CD4-positive, alpha-beta T cell treated with Interleukin-17A for 4 hours (primary cell): ENCODE measurements at regions not wholly inside any gene's neighbourhood (a gene's known extent, or its start where the extent isn't known, plus 50 kb on each side); places are given as distances from the start of the nearest gene placed in this dataset.
"Not testable (repeated sequence)": the region's sequence is repeated elsewhere in the genome, so short reads cannot be mapped to it uniquely, and the experiment has no call there.

ENCODE experiments used
- DNase-seq: peaks from one replicate; pipeline ENCODE4 v3.0.0-alpha.2; 2020; ENCODE audit warnings: mixed read lengths

DNA sequence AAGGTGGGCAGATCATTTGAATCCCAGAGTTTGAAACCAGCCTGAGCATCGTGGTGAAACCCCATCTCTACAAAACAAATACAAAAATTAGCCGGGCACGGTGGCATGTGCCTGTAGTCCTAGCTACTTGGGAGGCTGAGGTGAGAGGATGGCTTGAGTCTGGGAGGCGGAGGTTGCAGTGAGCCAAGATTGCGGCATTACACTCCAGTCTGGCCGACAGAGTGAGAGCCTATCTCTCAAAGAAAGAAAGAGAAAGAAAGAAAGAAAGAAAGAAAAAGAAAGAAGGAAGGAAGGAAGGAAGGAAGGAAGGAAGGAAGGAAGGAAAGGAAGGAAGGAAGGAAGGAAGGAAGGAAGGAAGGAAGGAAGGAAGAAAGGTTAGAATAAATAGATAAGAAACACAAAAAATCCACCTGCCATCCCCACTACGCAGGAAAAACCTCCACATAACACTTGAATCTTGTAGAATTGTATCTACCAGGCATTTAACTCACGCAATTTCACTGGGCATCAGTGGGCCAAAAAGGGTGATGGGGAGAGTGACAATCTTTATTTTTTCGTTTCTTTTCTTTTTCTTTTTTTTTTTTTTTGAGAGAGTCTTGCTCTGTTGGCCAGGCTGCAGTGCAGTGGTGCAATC, 58.3 kb upstream of the PTPN1 start:
- not testable (repeated sequence) for DNase-seq

DNA sequence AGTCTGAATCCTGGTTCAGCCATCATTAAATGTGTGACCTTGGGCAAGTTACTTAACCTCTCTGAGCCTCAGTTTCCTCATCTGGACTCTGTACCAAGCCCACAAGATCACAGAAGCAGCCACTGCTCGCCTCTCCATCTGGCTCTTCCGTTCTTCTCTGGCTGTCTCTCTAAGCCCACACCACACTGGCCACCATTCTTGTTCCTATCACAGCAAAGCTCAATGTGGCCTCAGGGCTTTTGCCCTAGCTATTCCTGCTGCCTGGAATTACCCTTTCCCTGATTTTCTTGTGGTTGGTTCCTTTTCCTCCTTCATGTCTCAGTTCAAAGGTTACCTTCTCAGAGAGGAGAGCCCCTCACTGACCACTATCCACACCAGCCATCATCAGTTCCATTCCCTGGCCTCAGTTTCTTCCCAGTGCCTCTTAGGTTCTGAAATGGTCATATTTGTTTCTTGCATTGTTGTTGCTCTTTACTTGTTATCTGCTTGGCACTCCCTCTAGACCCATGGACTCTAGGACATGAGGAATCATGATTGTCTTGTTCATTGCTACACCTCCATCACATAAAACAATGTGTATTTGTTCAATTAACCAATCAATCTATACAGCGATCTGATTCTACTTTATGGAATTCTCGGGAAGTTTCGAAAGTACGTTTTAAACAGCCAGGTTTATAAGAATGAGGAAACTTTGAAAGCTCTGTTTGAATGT, 56.5 kb upstream of the PTPN1 start:
- no peak for DNase-seq

DNA sequence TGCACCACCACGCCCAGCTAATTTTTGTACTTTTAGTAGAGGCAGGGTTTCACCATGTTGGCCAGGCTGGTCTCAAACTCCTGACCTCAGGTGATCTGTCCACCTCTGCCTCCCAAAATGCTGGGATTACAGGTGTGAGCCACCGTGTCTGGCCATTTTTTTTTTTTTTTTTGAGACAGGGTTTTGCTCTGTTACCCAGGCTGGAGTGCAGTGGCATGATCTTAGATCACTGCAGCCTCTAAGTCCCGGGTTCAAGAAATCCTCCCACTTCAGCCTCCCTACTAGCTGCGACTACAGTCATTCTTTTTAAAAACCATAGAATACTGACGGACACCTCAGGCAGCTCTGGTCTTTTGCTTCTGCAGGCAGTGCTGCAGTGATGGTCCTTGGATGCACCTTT, 54.9 kb upstream of the PTPN1 start:
- DNase-seq, result not testable (repeated sequence)

DNA sequence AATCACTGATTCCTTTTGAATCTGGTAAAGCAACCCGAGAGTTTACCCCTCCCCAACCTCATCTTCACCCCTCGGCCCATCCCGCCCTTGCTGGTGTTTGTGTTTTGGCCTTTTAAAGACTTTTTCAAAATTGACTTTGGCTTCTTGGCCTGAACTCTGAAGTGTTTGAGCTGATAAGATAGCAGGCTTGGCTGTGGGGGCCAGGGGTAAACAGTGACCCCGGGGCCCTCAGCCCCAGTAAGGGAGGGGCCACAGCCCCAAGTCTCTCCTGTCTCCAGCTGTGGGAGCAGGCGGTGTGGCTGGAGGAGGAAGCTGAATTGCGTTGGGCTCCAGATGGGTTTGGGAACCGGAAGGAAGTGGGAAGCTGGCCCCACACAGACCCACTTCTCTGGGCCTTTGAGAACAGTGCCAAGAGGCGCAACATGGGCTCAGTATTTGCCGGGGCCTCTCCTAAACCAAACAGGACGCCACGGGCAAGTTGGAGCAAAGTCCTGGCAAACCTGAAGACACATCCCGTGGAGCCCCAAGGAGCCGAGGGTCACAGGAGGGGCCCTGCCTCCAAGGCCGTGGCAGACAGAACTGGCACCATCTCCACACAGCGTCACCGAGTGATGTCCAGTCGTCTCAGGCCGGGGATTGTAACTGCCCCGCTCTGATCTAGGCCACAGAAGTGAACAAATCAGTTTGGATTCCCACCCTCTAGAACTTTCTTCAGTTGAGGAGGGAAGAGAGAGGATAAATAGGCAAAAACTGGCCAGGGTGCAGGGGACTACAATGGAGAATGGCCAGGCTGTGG, 54.3 kb upstream of the PTPN1 start:
- no peak for DNase-seq

DNA sequence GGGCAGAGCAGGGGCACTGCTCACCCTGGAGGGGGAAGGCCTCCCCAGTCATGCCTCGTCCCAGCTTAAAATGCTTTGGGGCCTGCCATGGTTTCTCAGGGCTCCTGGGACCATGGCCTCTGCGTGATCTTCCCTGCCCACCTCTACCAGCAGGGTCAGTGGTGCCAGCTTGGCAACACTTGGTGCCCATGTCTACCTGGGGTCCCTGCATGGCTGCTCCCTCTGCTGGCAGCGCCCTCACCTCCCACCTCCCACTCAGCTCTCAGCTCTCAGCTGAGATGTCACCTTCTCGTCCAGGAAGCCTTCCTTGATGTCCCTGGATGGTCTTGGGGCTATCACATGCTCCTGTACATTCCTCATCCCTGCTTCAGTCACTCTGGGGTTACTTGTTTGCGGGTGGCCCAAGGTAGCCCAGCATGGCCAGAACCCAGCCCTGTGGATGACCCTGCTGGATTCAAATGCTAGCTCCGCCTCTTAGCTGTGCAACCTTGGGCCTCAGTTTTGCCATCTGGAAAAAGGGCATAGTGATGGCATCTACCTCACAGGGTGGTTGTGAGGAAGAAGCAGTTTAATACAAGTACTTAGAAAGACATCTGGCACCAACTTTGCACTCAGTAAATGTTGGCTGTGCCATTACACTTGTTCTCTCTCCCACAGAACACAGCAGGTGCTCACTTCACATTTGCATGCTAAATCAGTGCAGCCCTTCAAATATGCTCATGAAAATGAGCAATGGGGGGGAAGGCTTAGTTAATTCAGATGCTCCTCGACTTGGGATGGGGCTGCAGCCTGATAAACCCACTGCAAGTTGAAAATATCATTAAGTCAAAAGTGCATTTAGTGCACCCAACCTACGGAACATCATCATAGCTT, 53.5 kb upstream of the PTPN1 start:
- DNase-seq, result no peak

DNA sequence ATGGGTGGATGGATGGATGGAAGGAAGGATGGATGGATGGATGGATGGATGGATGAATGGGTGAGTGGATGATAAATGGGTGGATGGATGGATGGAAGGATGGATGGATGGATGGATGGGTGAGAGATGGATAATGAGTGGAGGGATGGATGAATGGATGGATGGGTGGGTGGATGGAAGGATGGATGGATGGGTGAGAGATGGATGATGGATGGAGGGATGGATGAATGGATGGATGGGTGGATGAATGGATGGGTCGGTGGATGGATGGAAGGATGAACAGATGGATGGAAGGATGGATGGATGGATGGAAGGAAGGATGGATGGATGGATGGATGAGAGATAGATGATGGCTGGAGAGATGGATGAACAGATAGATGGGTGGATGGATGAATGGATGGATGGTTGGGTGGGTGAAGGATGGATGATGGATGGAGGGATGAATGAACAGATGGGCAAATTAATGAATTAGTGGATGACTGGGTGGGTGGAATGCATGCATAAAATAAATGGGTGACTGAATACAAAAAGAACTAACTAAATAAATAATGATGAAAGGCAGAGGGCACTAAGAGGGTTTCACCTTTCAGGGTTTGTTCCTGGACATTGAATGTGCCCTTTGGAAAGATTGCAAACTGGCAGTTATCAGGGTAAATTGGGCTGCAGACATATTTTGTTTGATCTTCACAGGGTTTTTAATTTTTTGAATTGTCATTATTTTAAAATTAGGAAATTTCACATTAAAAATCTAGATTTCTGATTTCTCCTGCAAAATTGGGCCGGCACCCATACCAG, 50.9 kb upstream of the PTPN1 start:
- DNase-seq, result no peak

DNA sequence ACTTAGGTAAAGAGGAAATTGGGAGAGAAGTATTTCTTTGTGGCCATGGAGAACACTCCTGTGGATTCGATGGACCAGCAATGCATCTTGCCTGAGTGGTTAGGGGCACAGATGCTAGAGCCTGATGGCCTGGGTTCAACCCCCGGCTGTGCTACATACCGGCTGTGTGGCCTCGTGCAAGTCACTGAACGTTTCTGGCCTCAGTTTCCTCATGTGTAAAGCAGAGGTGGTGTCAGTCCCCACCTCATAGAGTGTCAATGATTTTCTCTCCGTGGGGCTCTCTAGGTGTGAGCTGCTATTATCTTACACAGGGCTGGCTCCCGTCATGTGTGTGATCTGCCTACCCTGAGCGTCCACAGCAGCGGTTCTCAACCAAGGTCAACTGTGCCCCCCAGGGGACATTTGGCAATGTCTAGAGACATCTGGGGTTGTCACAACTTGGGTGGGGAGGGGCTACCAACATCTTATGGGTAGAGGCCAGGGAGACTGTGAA, 50.0 kb upstream of the PTPN1 start:
- no peak for DNase-seq
